DOHH2 (cell line): ENCODE measurements at regions not wholly inside any gene's neighbourhood (a gene's known extent, or its start where the extent isn't known, plus 50 kb on each side); places are given as distances from the start of the nearest gene placed in this dataset.

Source experiments
- EZH2phosphoT487 ChIP-seq: fragments of 200-600 bp; sonication (generic); IDR thresholded peaks from 2 replicates; pipeline ENCODE4 v1.6.1; 2017; ENCODE audit warnings: borderline replicate concordance, mild to moderate bottlenecking, antibody characterized with exemption, low read length, moderate library complexity, mixed read lengths
- TF ChIP-seq, protein P1 (sequence below): fragments of 200-600 bp; sonication (generic); IDR thresholded peaks from one replicate; pipeline ENCODE4 v1.5.1; 2014; ENCODE audit warnings: antibody characterized with exemption, mild to moderate bottlenecking, low read depth, low read length; ENCODE audit not compliant: poor library complexity, severe bottlenecking

DNA sequence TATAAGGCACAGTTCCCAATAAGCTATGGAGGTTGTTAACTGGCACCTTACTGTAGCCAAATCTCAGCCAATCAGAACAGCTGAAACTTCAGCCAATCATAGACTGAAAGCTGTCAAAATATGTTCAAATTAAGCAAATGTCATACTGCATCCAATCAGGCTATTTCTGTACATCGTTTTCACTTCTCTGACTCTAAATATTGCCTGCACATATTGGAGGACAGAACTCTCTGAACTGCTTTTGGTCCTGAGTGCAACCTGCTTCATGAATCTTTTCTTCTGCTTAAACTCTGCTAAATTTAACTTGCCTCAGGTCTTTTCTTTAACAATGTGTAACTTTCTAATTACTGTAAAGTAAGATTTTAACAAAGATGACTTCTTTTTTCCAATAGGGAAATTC, 1198.9 kb upstream of the PCDH7 start:
- TF ChIP-seq, protein P1, sequence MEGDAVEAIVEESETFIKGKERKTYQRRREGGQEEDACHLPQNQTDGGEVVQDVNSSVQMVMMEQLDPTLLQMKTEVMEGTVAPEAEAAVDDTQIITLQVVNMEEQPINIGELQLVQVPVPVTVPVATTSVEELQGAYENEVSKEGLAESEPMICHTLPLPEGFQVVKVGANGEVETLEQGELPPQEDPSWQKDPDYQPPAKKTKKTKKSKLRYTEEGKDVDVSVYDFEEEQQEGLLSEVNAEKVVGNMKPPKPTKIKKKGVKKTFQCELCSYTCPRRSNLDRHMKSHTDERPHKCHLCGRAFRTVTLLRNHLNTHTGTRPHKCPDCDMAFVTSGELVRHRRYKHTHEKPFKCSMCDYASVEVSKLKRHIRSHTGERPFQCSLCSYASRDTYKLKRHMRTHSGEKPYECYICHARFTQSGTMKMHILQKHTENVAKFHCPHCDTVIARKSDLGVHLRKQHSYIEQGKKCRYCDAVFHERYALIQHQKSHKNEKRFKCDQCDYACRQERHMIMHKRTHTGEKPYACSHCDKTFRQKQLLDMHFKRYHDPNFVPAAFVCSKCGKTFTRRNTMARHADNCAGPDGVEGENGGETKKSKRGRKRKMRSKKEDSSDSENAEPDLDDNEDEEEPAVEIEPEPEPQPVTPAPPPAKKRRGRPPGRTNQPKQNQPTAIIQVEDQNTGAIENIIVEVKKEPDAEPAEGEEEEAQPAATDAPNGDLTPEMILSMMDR, result no peak
- no peak for TF ChIP-seq EZH2phosphoT487
